Panc1 (cell line): ENCODE measurements at regions not wholly inside any gene's neighbourhood (a gene's known extent, or its start where the extent isn't known, plus 50 kb on each side); places are given as distances from the start of the nearest gene placed in this dataset.

Source experiments
- CTCF ChIP-seq: fragments of 450-650 bp; IDR thresholded peaks from 2 replicates; pipeline ENCODE4 v1.5.1; 2017; ENCODE audit warnings: mild to moderate bottlenecking
- POLR2AphosphoS5 ChIP-seq: IDR thresholded peaks from 2 replicates; pipeline ENCODE4 v1.6.1; 2012; ENCODE audit warnings: mild to moderate bottlenecking, low read depth, low read length, moderate library complexity
- SIN3A ChIP-seq: IDR thresholded peaks from 2 replicates; pipeline ENCODE4 v1.6.1; 2012; ENCODE audit warnings: low read depth, mild to moderate bottlenecking, low read length, moderate library complexity, borderline replicate concordance; ENCODE audit not compliant: insufficient read depth
- TCF7L2 ChIP-seq: IDR thresholded peaks from 2 replicates; pipeline ENCODE4 v1.6.1; 2011; ENCODE audit warnings: mild to moderate bottlenecking, low read depth, low read length, inconsistent platforms
- TF ChIP-seq, protein P1 (sequence below), 2 experiments: IDR thresholded peaks; 2 replicates each; pipeline ENCODE4 v1.6.1; 2011 to 2012; ENCODE audit warnings: low read depth in 2 of 2, control low read depth in 1 of 2, low read length in 1 of 2, mild to moderate bottlenecking in 1 of 2, moderate library complexity in 1 of 2; ENCODE audit not compliant: insufficient read depth in 1 of 2

GRCh38 chr4:17238633-17239032, 273.3 kb downstream of the QDPR start:
- TF ChIP-seq CTCF: no peak
- TF ChIP-seq POLR2AphosphoS5: no peak
- TF ChIP-seq, protein P1, sequence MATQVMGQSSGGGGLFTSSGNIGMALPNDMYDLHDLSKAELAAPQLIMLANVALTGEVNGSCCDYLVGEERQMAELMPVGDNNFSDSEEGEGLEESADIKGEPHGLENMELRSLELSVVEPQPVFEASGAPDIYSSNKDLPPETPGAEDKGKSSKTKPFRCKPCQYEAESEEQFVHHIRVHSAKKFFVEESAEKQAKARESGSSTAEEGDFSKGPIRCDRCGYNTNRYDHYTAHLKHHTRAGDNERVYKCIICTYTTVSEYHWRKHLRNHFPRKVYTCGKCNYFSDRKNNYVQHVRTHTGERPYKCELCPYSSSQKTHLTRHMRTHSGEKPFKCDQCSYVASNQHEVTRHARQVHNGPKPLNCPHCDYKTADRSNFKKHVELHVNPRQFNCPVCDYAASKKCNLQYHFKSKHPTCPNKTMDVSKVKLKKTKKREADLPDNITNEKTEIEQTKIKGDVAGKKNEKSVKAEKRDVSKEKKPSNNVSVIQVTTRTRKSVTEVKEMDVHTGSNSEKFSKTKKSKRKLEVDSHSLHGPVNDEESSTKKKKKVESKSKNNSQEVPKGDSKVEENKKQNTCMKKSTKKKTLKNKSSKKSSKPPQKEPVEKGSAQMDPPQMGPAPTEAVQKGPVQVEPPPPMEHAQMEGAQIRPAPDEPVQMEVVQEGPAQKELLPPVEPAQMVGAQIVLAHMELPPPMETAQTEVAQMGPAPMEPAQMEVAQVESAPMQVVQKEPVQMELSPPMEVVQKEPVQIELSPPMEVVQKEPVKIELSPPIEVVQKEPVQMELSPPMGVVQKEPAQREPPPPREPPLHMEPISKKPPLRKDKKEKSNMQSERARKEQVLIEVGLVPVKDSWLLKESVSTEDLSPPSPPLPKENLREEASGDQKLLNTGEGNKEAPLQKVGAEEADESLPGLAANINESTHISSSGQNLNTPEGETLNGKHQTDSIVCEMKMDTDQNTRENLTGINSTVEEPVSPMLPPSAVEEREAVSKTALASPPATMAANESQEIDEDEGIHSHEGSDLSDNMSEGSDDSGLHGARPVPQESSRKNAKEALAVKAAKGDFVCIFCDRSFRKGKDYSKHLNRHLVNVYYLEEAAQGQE (IDR thresholded peaks at IDR 0.05; ENCODE audit: insufficient read depth in 1 of 2, low read depth in 2 of 2, low read length in 1 of 2): no peak
- TF ChIP-seq SIN3A: no peak
- TF ChIP-seq TCF7L2: no peak
